ENCODE measurements at regions not wholly inside any gene's neighbourhood (a gene's known extent, or its start where the extent isn't known, plus 50 kb on each side); places are given as distances from the start of the nearest gene placed in this dataset.

DNA sequence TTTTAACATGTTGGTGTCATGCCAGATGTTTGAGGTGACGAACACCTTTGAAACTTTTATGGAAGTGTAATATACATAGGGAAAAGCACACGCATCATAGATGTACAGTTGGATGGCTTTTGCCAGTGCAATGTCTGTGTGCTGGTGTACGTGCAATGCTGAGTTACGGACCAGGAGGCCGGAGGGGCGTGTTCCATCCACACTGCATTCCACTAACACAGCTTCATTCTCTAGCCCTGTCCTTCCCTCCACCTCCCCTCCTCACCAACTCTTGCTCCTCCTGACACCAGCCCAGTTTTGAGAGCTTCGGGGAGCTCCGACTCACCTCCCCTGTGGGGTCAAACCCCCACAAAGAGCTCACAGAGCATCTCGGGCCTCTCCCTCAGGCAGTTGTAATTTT, 358.8 kb downstream of the C16orf95 start:
- TF ChIP-seq, protein P1, sequence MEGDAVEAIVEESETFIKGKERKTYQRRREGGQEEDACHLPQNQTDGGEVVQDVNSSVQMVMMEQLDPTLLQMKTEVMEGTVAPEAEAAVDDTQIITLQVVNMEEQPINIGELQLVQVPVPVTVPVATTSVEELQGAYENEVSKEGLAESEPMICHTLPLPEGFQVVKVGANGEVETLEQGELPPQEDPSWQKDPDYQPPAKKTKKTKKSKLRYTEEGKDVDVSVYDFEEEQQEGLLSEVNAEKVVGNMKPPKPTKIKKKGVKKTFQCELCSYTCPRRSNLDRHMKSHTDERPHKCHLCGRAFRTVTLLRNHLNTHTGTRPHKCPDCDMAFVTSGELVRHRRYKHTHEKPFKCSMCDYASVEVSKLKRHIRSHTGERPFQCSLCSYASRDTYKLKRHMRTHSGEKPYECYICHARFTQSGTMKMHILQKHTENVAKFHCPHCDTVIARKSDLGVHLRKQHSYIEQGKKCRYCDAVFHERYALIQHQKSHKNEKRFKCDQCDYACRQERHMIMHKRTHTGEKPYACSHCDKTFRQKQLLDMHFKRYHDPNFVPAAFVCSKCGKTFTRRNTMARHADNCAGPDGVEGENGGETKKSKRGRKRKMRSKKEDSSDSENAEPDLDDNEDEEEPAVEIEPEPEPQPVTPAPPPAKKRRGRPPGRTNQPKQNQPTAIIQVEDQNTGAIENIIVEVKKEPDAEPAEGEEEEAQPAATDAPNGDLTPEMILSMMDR (IDR thresholded peaks at IDR 0.05; ENCODE audit: insufficient read depth, low read depth, low read length) = no peak
- no peak for TF ChIP-seq EZH2 (IDR thresholded peaks at IDR 0.05; ENCODE audit: insufficient read depth, low read length)

Measured in astrocyte (in vitro differentiated cells and primary cell).